CD14-positive monocyte (primary cell): ENCODE measurements at regions not wholly inside any gene's neighbourhood (a gene's known extent, or its start where the extent isn't known, plus 50 kb on each side); places are given as distances from the start of the nearest gene placed in this dataset.

Experiments used
- DNase-seq, 3 donors: peaks; one replicate each; pipeline ENCODE4 v3.0.0-alpha.2; 2011 to 2022
- H2AFZ ChIP-seq: 2 replicates; pipeline ENCODE4 v1.6.0; 2012; ENCODE audit warnings: mild to moderate bottlenecking, low read depth, low read length, inconsistent platforms; ENCODE audit not compliant: insufficient read depth, poor library complexity, severe bottlenecking
- H3K27ac ChIP-seq, 2 donors: 1 replicate in 1 of 2; 2 replicates in 1 of 2; pipeline ENCODE4 v1.5.1; 2012 to 2013; ENCODE audit warnings: low read length in 2 of 2, control low read depth in 1 of 2, inconsistent platforms in 1 of 2, low read depth in 1 of 2, mild to moderate bottlenecking in 1 of 2
- H3K27me3 ChIP-seq, 2 donors: one replicate each; pipeline versions ENCODE4 v1.6.0 to v1.6.1; 2011 to 2013; ENCODE audit warnings: low read length in 2 of 2; ENCODE audit not compliant: control insufficient read depth in 2 of 2, insufficient read depth in 2 of 2
- H3K36me3 ChIP-seq, 2 donors: replicated peaks in 1 of 2; 1 replicate in 1 of 2; 2 replicates in 1 of 2; pipeline versions ENCODE4 v1.5.1 to v1.6.1; 2012 to 2013; ENCODE audit warnings: low read length in 2 of 2, control low read depth in 1 of 2, inconsistent platforms in 1 of 2, mild to moderate bottlenecking in 1 of 2; ENCODE audit not compliant: insufficient read depth in 2 of 2, control insufficient read depth in 1 of 2
- H3K4me1 ChIP-seq, 2 donors: 1 replicate in 1 of 2; 2 replicates in 1 of 2; pipeline versions ENCODE4 v1.5.1 to v1.6.1; 2012 to 2013; ENCODE audit warnings: low read length in 2 of 2, control low read depth in 1 of 2, inconsistent platforms in 1 of 2, mild to moderate bottlenecking in 1 of 2, moderate library complexity in 1 of 2; ENCODE audit not compliant: insufficient read depth in 2 of 2, control insufficient read depth in 1 of 2
- H3K4me2 ChIP-seq: replicated peaks from 2 replicates; pipeline ENCODE3; 2012; ENCODE audit warnings: low read length, moderate library complexity, mild to moderate bottlenecking; ENCODE audit not compliant: poor library complexity, severe bottlenecking; ENCODE audit errors: extremely low read depth
- H3K4me3 ChIP-seq, 3 experiments: fragments of 200-600 bp in 1 of 3; sonication (generic) in 1 of 3; replicated peaks in 1 of 3; 1 replicate in 2 of 3; 2 replicates in 1 of 3; pipeline ENCODE4 v1.5.1; 2011 to 2013; ENCODE audit warnings: low read length in 3 of 3, mild to moderate bottlenecking in 3 of 3, control low read depth in 2 of 3, low read depth in 2 of 3, inconsistent platforms in 1 of 3, moderate library complexity in 1 of 3
- H3K79me2 ChIP-seq: 2 replicates; pipeline ENCODE4 v1.6.0; 2012; ENCODE audit warnings: mild to moderate bottlenecking, control low read depth, inconsistent platforms, low read length, moderate library complexity; ENCODE audit not compliant: insufficient read depth
- H3K9ac ChIP-seq: 2 replicates; pipeline ENCODE4 v1.6.0; 2017; ENCODE audit warnings: low read length, mild to moderate bottlenecking; ENCODE audit not compliant: insufficient read depth, poor library complexity, severe bottlenecking
- H3K9me3 ChIP-seq, 2 donors: replicated peaks in 1 of 2; 1 replicate in 1 of 2; 2 replicates in 1 of 2; pipeline versions ENCODE4 v1.5.1 to v1.6.1; 2012 to 2013; ENCODE audit warnings: low read length in 2 of 2, control low read depth in 1 of 2; ENCODE audit not compliant: control insufficient read depth in 1 of 2, insufficient read depth in 1 of 2
- H4K20me1 ChIP-seq: 2 replicates; pipeline ENCODE4 v1.6.0; 2012; ENCODE audit warnings: mild to moderate bottlenecking, low read length, control low read depth, moderate library complexity; ENCODE audit not compliant: insufficient read depth
- H3K27ac Mint-ChIP-seq, 7 donors: one replicate each; pipeline ENCODE4 v1.8.0; 2020; ENCODE audit warnings: mild to moderate bottlenecking in 7 of 7, mixed read lengths in 7 of 7, moderate library complexity in 6 of 7, inconsistent platforms in 2 of 7
- H3K27me3 Mint-ChIP-seq, 3 donors: one replicate each; pipeline ENCODE4 v1.8.0; 2021 to 2022; ENCODE audit warnings: low read depth in 3 of 3, mild to moderate bottlenecking in 3 of 3, mixed read lengths in 3 of 3, moderate library complexity in 3 of 3, inconsistent platforms in 1 of 3
- H3K36me3 Mint-ChIP-seq, 2 donors: one replicate each; pipeline ENCODE4 v1.8.0; 2020; ENCODE audit warnings: mixed read lengths in 2 of 2, inconsistent platforms in 1 of 2, mild to moderate bottlenecking in 1 of 2
- H3K4me1 Mint-ChIP-seq: one replicate; pipeline ENCODE4 v1.8.0; 2020; ENCODE audit warnings: mild to moderate bottlenecking, mixed read lengths
- H3K4me3 Mint-ChIP-seq, 2 donors: one replicate each; pipeline ENCODE4 v1.8.0; 2020; ENCODE audit warnings: mild to moderate bottlenecking in 2 of 2, mixed read lengths in 2 of 2, moderate library complexity in 1 of 2
- H3K9me3 Mint-ChIP-seq, 7 donors: one replicate each; pipeline ENCODE4 v1.8.0; 2020 to 2022; ENCODE audit warnings: mixed read lengths in 7 of 7, mild to moderate bottlenecking in 6 of 7, moderate library complexity in 6 of 7, inconsistent platforms in 2 of 7
- WGBS: methylation state at CpG from one replicate; pipeline ENCODE4 v1.1.5; 2013; ENCODE audit warnings: missing lambda C conversion rate; ENCODE audit not compliant: insufficient coverage; 5-methylcytosine and 5-hydroxymethylcytosine counted together
- intact Hi-C, 2 donors: fragments of 100-400 bp; cut with micrococcal nuclease; formaldehyde crosslinking; loops; one replicate each; pipeline versions ENCODE4 v1.15.0 to v1.15.1; 2023
- TF ChIP-seq, protein P1 (sequence below): fragments of 200-600 bp; IDR thresholded peaks from one replicate; pipeline ENCODE4 v1.8.0; 2022; ENCODE audit warnings: antibody characterized with exemption, mild to moderate bottlenecking

DNA sequence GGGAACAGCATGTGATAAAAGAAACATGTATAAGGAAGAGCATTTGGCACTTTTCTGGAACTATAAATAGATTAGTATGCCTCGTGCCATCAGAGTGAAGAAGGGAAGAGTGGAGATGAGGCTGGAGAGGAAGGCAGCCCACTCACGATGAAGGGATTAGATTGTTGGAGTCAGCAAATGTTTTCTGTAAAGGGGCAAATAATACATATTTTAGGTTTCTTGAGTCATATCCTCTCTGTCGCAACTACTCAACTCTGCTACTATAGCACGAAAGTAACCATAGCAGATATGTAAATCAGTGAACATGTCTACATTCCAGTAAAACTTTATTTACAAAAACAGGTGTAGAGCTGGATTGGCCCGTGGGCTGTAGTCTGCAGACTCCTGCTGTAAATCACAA, 147.8 kb downstream of the TENT5C start:
- no peaks in the 10 kb centered on the region for H4K20me1 ChIP-seq
- H3K4me3 Mint-ChIP-seq: peak overlapping the region; percentile 11 to 54
- 10% methylated on average over 2 of the region's 5 CpGs for WGBS
- H3K27ac ChIP-seq: no peak overlapping the region
- H3K27me3 ChIP-seq: peaks cover 3% of the 10 kb centered on the region in 2 donors
- TF ChIP-seq, protein P1, sequence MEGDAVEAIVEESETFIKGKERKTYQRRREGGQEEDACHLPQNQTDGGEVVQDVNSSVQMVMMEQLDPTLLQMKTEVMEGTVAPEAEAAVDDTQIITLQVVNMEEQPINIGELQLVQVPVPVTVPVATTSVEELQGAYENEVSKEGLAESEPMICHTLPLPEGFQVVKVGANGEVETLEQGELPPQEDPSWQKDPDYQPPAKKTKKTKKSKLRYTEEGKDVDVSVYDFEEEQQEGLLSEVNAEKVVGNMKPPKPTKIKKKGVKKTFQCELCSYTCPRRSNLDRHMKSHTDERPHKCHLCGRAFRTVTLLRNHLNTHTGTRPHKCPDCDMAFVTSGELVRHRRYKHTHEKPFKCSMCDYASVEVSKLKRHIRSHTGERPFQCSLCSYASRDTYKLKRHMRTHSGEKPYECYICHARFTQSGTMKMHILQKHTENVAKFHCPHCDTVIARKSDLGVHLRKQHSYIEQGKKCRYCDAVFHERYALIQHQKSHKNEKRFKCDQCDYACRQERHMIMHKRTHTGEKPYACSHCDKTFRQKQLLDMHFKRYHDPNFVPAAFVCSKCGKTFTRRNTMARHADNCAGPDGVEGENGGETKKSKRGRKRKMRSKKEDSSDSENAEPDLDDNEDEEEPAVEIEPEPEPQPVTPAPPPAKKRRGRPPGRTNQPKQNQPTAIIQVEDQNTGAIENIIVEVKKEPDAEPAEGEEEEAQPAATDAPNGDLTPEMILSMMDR: no peak
- no peak for DNase-seq
- no peaks in the 10 kb centered on the region for H3K79me2 ChIP-seq
- no peaks in the 10 kb centered on the region for H3K36me3 ChIP-seq
- H3K4me2 ChIP-seq: peak overlapping the region; percentile 50
- no peak overlapping the region for H3K27ac Mint-ChIP-seq
- peak overlapping the region; percentile 9 for H3K9ac ChIP-seq
- H3K9me3 Mint-ChIP-seq: peaks cover 0 to 3% (median 0%) of the 10 kb centered on the region in 7 donors
- H2AFZ ChIP-seq: peak overlapping the region; percentile 55
- peaks cover 15% of the 10 kb centered on the region for H3K4me1 Mint-ChIP-seq
- peaks cover 8 to 11% of the 10 kb centered on the region in 2 donors for H3K4me1 ChIP-seq
- H3K4me3 ChIP-seq: peak overlapping the region in 1 of 3 experiments; percentile 40
- H3K36me3 Mint-ChIP-seq: no peaks in the 10 kb centered on the region
- peaks cover 4 to 16% (median 14%) of the 10 kb centered on the region in 3 donors for H3K27me3 Mint-ChIP-seq
- H3K9me3 ChIP-seq: no peaks in the 10 kb centered on the region
- intact Hi-C loops: no loop called here

DNA sequence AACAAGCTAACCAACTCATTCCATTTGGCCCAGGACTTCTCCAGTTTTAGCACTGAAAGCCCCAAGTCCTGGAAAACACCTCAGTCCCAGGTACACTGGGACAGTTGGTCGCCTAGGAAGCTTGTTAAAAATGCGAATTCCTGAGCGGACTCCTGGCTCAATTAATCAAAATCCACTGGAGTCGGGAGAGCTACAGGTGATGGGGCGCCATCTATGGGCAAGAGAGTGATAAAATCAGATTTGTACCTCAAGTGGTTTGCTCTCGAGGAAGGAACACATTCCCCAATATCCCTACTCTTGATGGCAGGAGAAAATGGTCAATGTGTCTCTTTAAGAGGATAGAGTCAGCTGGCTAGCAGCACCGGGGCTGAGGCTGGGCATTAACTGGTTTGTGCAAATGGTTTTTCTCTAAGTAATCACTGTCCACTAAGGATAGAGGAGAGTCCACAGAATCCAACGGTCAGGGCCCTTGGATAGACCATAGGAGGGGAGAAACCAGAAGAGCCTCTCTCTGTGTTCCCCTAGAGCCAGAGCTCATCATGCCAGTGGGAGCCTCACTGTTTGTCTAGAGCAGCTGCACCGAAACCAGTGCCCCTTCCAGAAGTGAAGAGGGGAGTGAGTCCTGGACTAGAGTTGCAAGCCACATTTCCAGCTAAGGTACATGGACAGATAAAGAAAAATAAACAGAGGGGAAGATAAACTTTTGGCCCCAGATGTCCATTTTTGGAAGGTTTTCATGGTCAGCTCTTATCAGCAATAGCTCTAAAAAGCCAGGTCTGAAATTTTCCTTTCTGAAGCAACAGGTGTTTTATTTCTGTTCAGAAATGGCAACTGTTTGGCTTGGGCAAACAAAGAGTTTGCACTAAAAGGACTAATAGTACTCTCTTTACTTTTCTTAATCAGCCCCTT, 148.5 kb downstream of the TENT5C start:
- H2AFZ ChIP-seq: peak overlapping the region; percentile 55
- no peak overlapping the region for H3K27ac Mint-ChIP-seq
- 28% methylated on average over 3 of the region's 9 CpGs for WGBS
- H3K27me3 ChIP-seq: peaks cover 3 to 4% of the 10 kb centered on the region in 2 donors
- H3K9me3 ChIP-seq: no peaks in the 10 kb centered on the region
- H3K4me3 ChIP-seq: peak overlapping the region in 1 of 3 experiments; percentile 40
- no peaks in the 10 kb centered on the region for H3K36me3 Mint-ChIP-seq
- H3K4me2 ChIP-seq: peak overlapping the region; percentile 50
- no peak overlapping the region for H3K27ac ChIP-seq
- peak overlapping the region; percentile 9 for H3K9ac ChIP-seq
- peaks cover 5 to 21% (median 18%) of the 10 kb centered on the region in 3 donors for H3K27me3 Mint-ChIP-seq
- peak overlapping the region; percentile 11 to 32 for H3K4me3 Mint-ChIP-seq
- H3K4me1 Mint-ChIP-seq: peaks cover 18% of the 10 kb centered on the region
- DNase-seq: peak; percentile 6 to 37 (median 28)
- H3K9me3 Mint-ChIP-seq: no peaks in the 10 kb centered on the region
- no peaks in the 10 kb centered on the region for H3K36me3 ChIP-seq
- no peaks in the 10 kb centered on the region for H3K79me2 ChIP-seq
- intact Hi-C loops: no loop called here
- no peaks in the 10 kb centered on the region for H4K20me1 ChIP-seq
- TF ChIP-seq, protein P1: peak; percentile 75
- peaks cover 11 to 13% of the 10 kb centered on the region in 2 donors for H3K4me1 ChIP-seq
